HUES48 (cell line): ENCODE measurements at regions not wholly inside any gene's neighbourhood (a gene's known extent, or its start where the extent isn't known, plus 50 kb on each side); places are given as distances from the start of the nearest gene placed in this dataset.

Experiments used
- H3K27ac ChIP-seq: one replicate; pipeline ENCODE4 v1.7.0; 2013; ENCODE audit warnings: low read depth, low read length, inconsistent platforms
- H3K27me3 ChIP-seq: 2 replicates; pipeline ENCODE4 v1.6.1; 2013; ENCODE audit warnings: mild to moderate bottlenecking, low read length; ENCODE audit not compliant: control insufficient read depth, insufficient read depth
- H3K36me3 ChIP-seq: 2 replicates; pipeline ENCODE4 v1.6.1; 2013; ENCODE audit warnings: low read length; ENCODE audit not compliant: control insufficient read depth, insufficient read depth
- H3K4me1 ChIP-seq: 2 replicates; pipeline ENCODE4 v1.6.1; 2013; ENCODE audit warnings: mild to moderate bottlenecking, low read length; ENCODE audit not compliant: control insufficient read depth, insufficient read depth
- H3K4me3 ChIP-seq: 2 replicates; pipeline ENCODE4 v1.5.1; 2013; ENCODE audit warnings: mild to moderate bottlenecking, low read depth, low read length
- H3K9ac ChIP-seq: 2 replicates; pipeline ENCODE4 v1.6.1; 2013; ENCODE audit warnings: mild to moderate bottlenecking, low read depth, low read length, moderate library complexity
- H3K9me3 ChIP-seq: 2 replicates; pipeline ENCODE4 v1.6.1; 2013; ENCODE audit warnings: low read length; ENCODE audit not compliant: control insufficient read depth, insufficient read depth

GRCh38 chr10:128863411-128863810, 603.6 kb upstream of the MGMT start:
- Histone ChIP-seq H3K4me3 (no peak overlapping the region), H3K36me3 (no peaks in the 10 kb centered on the region), H3K4me1 (no peaks in the 10 kb centered on the region), H3K9ac (no peak overlapping the region), H3K9me3 (no peaks in the 10 kb centered on the region), H3K27ac (no peak overlapping the region), H3K27me3 (no peaks in the 10 kb centered on the region)

GRCh38 chr10:128863823-128864405, 603.1 kb upstream of the MGMT start:
- Histone ChIP-seq H3K27ac (no peak overlapping the region), H3K4me3 (no peak overlapping the region), H3K9me3 (no peaks in the 10 kb centered on the region), H3K4me1 (no peaks in the 10 kb centered on the region), H3K27me3 (no peaks in the 10 kb centered on the region), H3K9ac (no peak overlapping the region), H3K36me3 (no peaks in the 10 kb centered on the region)

GRCh38 chr10:128864554-128865295, 602.3 kb upstream of the MGMT start:
- H3K4me1 ChIP-seq = no peaks in the 10 kb centered on the region
- no peak overlapping the region for H3K4me3 ChIP-seq
- H3K36me3 ChIP-seq = no peaks in the 10 kb centered on the region
- H3K27me3 ChIP-seq = no peaks in the 10 kb centered on the region
- H3K9ac ChIP-seq = no peak overlapping the region
- H3K27ac ChIP-seq = no peak overlapping the region
- no peaks in the 10 kb centered on the region for H3K9me3 ChIP-seq

GRCh38 chr10:128865436-128866195, 601.4 kb upstream of the MGMT start:
- no peak overlapping the region for H3K4me3 ChIP-seq
- no peaks in the 10 kb centered on the region for H3K27me3 ChIP-seq
- H3K36me3 ChIP-seq = no peaks in the 10 kb centered on the region
- no peaks in the 10 kb centered on the region for H3K4me1 ChIP-seq
- no peaks in the 10 kb centered on the region for H3K9me3 ChIP-seq
- H3K9ac ChIP-seq = no peak overlapping the region
- no peak overlapping the region for H3K27ac ChIP-seq

- Histone ChIP-seq H3K27me3 (no peaks in the 10 kb centered on the region), H3K9me3 (no peaks in the 10 kb centered on the region), H3K4me3 (no peak overlapping the region), H3K36me3 (no peaks in the 10 kb centered on the region), H3K27ac (no peak overlapping the region), H3K9ac (no peak overlapping the region), H3K4me1 (no peaks in the 10 kb centered on the region)
These were observed 600.5 kb upstream of the MGMT start for GRCh38 chr10:128866551-128866950.

GRCh38 chr10:128867210-128867609, 599.8 kb upstream of the MGMT start:
- Histone ChIP-seq H3K9me3 (no peaks in the 10 kb centered on the region), H3K4me1 (no peaks in the 10 kb centered on the region), H3K4me3 (no peak overlapping the region), H3K27ac (no peak overlapping the region), H3K36me3 (no peaks in the 10 kb centered on the region), H3K27me3 (no peaks in the 10 kb centered on the region), H3K9ac (no peak overlapping the region)

- Histone ChIP-seq H3K27me3 (no peaks in the 10 kb centered on the region), H3K4me1 (no peaks in the 10 kb centered on the region), H3K4me3 (no peak overlapping the region), H3K9me3 (no peaks in the 10 kb centered on the region), H3K27ac (no peak overlapping the region), H3K36me3 (no peaks in the 10 kb centered on the region), H3K9ac (no peak overlapping the region)
These were observed 599.2 kb upstream of the MGMT start for GRCh38 chr10:128867819-128868218.

- H3K9ac ChIP-seq = no peak overlapping the region
- no peaks in the 10 kb centered on the region for H3K4me1 ChIP-seq
- H3K4me3 ChIP-seq = no peak overlapping the region
- no peaks in the 10 kb centered on the region for H3K9me3 ChIP-seq
- no peaks in the 10 kb centered on the region for H3K27me3 ChIP-seq
- no peaks in the 10 kb centered on the region for H3K36me3 ChIP-seq
- no peak overlapping the region for H3K27ac ChIP-seq
These were observed 598.6 kb upstream of the MGMT start for GRCh38 chr10:128868481-128868880.

- Histone ChIP-seq H3K27ac (no peak overlapping the region), H3K4me3 (no peak overlapping the region), H3K4me1 (no peaks in the 10 kb centered on the region), H3K9me3 (no peaks in the 10 kb centered on the region), H3K27me3 (no peaks in the 10 kb centered on the region), H3K9ac (no peak overlapping the region), H3K36me3 (no peaks in the 10 kb centered on the region)
These were observed 597.8 kb upstream of the MGMT start for GRCh38 chr10:128869101-128869749.

- Histone ChIP-seq H3K27ac (no peak overlapping the region), H3K9me3 (no peaks in the 10 kb centered on the region), H3K4me1 (no peaks in the 10 kb centered on the region), H3K4me3 (no peak overlapping the region), H3K9ac (no peak overlapping the region), H3K36me3 (no peaks in the 10 kb centered on the region), H3K27me3 (no peaks in the 10 kb centered on the region)
These were observed 596.0 kb upstream of the MGMT start for GRCh38 chr10:128870830-128871597.
